ENCODE measurements at regions not wholly inside any gene's neighbourhood (a gene's known extent, or its start where the extent isn't known, plus 50 kb on each side); places are given as distances from the start of the nearest gene placed in this dataset.

DNA sequence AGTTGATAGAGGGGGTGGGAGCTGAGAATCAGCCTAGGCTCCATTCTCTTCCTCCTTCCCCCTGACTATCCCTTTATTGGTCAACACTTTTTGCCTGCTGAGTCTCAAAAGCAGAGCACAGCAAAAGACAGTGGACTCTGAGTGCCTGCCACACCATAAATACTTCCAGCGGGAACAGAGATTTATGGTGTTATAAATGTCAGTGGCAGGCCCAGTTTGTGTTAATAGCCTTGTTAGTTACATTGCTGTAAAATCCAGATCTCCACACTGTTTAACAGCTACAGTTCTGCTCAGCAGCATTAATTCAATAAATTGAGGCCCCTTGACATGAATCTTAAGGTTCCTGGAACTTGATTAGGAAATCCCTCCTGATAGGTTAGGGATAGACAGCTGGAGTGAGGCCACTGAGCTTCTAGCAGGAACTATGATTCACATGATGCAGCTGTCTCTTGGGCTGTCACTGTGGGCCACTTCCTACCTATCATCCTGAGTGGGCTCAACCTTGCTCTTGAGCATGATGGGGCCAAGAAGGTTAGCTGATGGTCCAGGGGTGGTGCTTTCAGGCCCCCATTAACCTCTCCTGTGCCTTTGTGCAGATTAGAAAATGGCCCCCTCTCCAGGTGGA, 295.2 kb upstream of the SRRM4 start:
- TF ChIP-seq, protein P1, sequence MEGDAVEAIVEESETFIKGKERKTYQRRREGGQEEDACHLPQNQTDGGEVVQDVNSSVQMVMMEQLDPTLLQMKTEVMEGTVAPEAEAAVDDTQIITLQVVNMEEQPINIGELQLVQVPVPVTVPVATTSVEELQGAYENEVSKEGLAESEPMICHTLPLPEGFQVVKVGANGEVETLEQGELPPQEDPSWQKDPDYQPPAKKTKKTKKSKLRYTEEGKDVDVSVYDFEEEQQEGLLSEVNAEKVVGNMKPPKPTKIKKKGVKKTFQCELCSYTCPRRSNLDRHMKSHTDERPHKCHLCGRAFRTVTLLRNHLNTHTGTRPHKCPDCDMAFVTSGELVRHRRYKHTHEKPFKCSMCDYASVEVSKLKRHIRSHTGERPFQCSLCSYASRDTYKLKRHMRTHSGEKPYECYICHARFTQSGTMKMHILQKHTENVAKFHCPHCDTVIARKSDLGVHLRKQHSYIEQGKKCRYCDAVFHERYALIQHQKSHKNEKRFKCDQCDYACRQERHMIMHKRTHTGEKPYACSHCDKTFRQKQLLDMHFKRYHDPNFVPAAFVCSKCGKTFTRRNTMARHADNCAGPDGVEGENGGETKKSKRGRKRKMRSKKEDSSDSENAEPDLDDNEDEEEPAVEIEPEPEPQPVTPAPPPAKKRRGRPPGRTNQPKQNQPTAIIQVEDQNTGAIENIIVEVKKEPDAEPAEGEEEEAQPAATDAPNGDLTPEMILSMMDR (conservative IDR thresholded peaks at IDR 0.05; ENCODE audit: low read length), result no peak
- no peak for TF ChIP-seq EZH2phosphoT487 (IDR thresholded peaks at IDR 0.05; ENCODE audit: borderline replicate concordance)
